Activated naive CD4-positive, alpha-beta T cell treated with anti-CD3 and anti-CD28 coated beads, Interleukin-2, amount 50 U/mL, for 24 hours (primary cell): ENCODE measurements at regions not wholly inside any gene's neighbourhood (a gene's known extent, or its start where the extent isn't known, plus 50 kb on each side); places are given as distances from the start of the nearest gene placed in this dataset.

Experiments used
- H3K27ac Mint-ChIP-seq: one replicate; pipeline ENCODE4 v1.8.0; 2021; ENCODE audit warnings: mild to moderate bottlenecking, mixed read lengths
- H3K27me3 Mint-ChIP-seq: one replicate; pipeline ENCODE4 v1.8.0; 2021; ENCODE audit warnings: mixed read lengths
- H3K36me3 Mint-ChIP-seq: one replicate; pipeline ENCODE4 v1.8.0; 2021; ENCODE audit warnings: mixed read lengths
- H3K4me1 Mint-ChIP-seq: one replicate; pipeline ENCODE4 v1.8.0; 2021; ENCODE audit warnings: mixed read lengths
- H3K4me3 Mint-ChIP-seq: one replicate; pipeline ENCODE4 v1.8.0; 2021; ENCODE audit warnings: mild to moderate bottlenecking, mixed read lengths
- H3K9me3 Mint-ChIP-seq: one replicate; pipeline ENCODE4 v1.8.0; 2021; ENCODE audit warnings: mixed read lengths

DNA sequence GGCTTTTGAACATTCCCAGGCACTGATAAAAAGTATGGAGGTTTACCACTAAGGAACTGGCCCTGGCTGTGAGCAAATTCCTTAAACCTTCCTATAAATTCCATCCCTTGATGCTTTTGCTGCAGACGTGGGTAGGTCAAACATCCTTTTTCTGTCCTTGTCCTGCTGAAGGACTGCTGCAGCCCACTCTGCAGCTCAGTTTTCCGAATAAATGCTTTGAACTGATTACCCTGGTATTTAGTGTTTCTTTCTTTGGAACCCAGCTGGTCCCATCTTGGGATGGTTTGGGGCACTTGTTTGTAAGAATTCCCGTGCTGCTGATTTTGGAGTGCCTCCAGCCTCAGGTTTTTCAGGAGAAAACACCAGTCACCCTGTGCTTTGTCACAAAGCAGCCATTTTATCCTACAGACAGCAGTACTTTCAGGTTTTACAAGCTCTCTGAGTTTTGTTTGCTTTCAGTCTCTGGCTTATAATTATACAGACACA, 815.9 kb downstream of the VGLL3 start:
- Mint-ChIP-seq H3K4me3 (no peak overlapping the region), H3K27me3 (no peaks in the 10 kb centered on the region), H3K4me1 (no peaks in the 10 kb centered on the region), H3K36me3 (no peaks in the 10 kb centered on the region), H3K9me3 (peaks cover 7% of the 10 kb centered on the region), H3K27ac (no peak overlapping the region)

DNA sequence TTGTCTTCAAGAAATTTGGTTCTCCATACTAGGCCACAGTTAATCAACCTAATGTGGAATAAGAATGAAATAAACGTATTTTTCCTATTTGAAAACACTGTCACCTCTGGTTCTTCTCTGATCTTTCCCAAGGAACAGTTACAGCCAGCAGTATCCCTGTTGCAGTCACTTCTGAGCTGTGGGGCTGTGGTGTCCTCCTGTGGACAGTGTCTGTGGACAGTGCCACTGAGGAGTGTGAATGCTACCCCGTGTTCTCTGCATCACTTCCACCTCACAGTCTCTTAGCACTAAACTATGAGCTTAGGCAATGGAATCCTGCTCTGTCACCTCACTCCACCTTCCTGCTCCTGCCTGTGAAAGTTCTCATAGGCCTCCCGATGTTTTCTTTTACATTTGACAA, 817.5 kb downstream of the VGLL3 start:
- no peak overlapping the region for H3K4me3 Mint-ChIP-seq
- H3K36me3 Mint-ChIP-seq, result no peaks in the 10 kb centered on the region
- no peaks in the 10 kb centered on the region for H3K4me1 Mint-ChIP-seq
- H3K9me3 Mint-ChIP-seq, result peaks cover 7% of the 10 kb centered on the region
- H3K27me3 Mint-ChIP-seq, result no peaks in the 10 kb centered on the region
- no peak overlapping the region for H3K27ac Mint-ChIP-seq

DNA sequence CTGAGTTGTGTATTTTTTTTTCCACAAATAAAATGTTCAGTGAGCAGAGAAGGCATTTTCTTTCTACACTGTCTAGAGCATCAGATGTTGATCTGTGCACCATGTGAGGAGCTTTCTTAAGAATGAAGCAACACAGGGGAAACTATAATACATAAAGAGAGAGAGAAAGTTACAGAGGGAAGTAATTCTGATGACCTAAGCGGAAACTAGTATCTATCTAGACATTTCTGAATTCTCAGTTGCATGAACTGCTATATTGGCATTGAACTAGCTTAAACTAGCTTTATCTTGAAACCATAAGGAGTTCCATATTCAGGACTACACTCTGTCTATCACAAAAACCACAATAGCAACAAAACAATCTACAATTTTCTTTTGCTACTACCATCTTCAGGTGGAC, 822.4 kb downstream of the VGLL3 start:
- Mint-ChIP-seq H3K4me1 (no peaks in the 10 kb centered on the region), H3K4me3 (no peak overlapping the region), H3K9me3 (peaks cover 3% of the 10 kb centered on the region), H3K27me3 (no peaks in the 10 kb centered on the region), H3K27ac (no peak overlapping the region), H3K36me3 (no peaks in the 10 kb centered on the region)

DNA sequence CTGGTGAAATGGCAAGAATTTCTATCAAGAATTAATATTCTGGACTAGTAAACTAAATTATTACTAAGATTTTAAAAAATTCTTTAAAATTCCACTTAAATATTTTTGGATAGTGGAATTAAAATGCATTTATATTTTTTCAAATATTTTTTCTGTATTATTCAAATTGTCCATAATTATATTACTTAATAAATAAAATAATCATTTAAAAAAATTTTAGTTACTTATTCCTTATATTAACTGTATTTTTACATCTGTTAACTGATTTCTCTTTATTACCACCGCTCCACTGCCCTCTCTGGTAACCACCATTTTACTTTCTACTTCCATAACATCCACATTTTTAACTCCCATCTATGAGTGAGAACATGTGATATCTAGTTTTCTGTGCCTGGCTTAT, 828.4 kb downstream of the VGLL3 start:
- H3K9me3 Mint-ChIP-seq, result peaks cover 3% of the 10 kb centered on the region
- H3K4me3 Mint-ChIP-seq, result no peak overlapping the region
- no peaks in the 10 kb centered on the region for H3K27me3 Mint-ChIP-seq
- H3K27ac Mint-ChIP-seq, result no peak overlapping the region
- H3K4me1 Mint-ChIP-seq, result no peaks in the 10 kb centered on the region
- H3K36me3 Mint-ChIP-seq, result no peaks in the 10 kb centered on the region

DNA sequence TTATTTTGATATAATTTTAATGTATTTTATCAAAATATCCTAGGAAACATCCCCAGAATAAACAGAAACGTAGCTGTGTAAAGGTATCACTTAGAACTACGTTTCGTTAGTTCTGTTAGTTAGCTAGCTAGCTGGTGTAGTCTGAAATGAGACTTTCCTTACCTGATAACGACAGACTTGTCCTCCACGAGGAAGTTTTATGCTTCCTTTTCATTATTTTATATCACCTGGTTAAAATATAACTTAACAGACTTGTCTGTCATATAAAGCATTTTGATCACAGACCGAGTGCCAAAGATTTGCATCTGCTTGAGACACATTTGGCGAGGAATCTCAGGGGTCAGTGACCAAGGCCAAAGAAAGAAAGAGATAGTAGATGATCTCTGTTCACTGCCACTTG, 829.5 kb downstream of the VGLL3 start:
- Mint-ChIP-seq H3K9me3 (peaks cover 3% of the 10 kb centered on the region), H3K4me3 (no peak overlapping the region), H3K27ac (no peak overlapping the region), H3K4me1 (no peaks in the 10 kb centered on the region), H3K36me3 (no peaks in the 10 kb centered on the region), H3K27me3 (no peaks in the 10 kb centered on the region)

DNA sequence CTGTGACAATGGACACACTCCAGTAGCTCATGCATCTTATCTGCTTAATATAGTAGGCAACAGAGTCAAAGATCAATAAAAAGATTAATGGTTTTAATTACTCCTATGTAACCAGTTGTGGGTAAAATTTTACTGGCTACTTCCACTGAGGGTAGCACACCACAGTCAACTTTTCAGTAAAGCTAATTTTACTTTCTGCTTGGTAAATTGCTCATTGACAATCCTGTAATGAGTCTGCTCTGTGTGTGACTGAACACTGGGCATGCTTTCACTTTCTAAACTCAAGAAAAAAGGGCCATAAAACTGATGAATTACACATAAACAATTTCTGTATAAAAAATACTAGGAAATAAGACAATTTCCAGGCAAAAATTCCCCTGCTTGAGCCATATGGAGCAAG, 838.3 kb downstream of the VGLL3 start:
- Mint-ChIP-seq H3K27ac (no peak overlapping the region), H3K4me3 (no peak overlapping the region), H3K36me3 (no peaks in the 10 kb centered on the region), H3K9me3 (peaks cover 8% of the 10 kb centered on the region), H3K27me3 (no peaks in the 10 kb centered on the region), H3K4me1 (no peaks in the 10 kb centered on the region)

DNA sequence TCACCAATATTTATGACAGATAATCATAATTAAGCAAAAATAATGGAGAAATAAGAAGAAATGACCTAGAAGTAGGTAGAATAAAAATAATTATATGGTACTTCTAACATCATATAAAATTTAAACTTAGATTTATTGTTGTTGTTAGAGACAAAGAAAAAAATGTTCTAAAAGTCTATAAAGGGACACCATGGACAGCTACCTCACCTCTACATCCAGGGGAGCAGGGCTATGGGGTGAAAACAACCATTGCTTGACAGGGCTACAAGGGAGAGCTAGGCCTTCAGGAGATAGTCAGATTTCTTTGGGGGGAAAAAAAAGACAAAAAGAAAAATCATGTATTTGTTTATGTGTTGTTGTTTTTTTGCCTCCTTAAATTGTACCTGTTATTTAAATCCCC, 841.9 kb downstream of the VGLL3 start:
- H3K9me3 Mint-ChIP-seq, result peaks cover 14% of the 10 kb centered on the region
- no peaks in the 10 kb centered on the region for H3K4me1 Mint-ChIP-seq
- H3K27ac Mint-ChIP-seq, result no peak overlapping the region
- H3K4me3 Mint-ChIP-seq, result no peak overlapping the region
- H3K36me3 Mint-ChIP-seq, result no peaks in the 10 kb centered on the region
- H3K27me3 Mint-ChIP-seq, result no peaks in the 10 kb centered on the region

DNA sequence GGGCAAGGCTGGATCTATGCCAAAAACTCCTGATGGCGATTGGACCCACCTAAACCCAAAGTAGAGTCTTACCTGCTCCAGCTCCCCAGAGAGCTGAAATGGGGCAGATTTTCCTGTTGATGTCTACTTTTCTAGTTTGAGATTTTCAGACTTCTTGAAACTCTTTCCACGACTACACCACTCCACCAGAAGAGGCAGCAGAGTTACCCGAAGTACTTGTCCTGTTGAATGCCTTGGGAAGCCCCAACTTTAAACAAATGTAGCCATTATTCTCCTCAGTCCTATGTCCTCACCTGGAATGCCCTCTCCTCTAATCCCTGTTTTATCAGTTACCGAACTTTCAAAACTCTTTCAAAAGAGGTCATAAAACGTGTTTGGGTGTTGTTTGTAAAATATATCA, 843.8 kb downstream of the VGLL3 start:
- no peaks in the 10 kb centered on the region for H3K27me3 Mint-ChIP-seq
- no peaks in the 10 kb centered on the region for H3K36me3 Mint-ChIP-seq
- H3K9me3 Mint-ChIP-seq, result peaks cover 18% of the 10 kb centered on the region
- no peaks in the 10 kb centered on the region for H3K4me1 Mint-ChIP-seq
- H3K4me3 Mint-ChIP-seq, result no peak overlapping the region
- no peak overlapping the region for H3K27ac Mint-ChIP-seq

DNA sequence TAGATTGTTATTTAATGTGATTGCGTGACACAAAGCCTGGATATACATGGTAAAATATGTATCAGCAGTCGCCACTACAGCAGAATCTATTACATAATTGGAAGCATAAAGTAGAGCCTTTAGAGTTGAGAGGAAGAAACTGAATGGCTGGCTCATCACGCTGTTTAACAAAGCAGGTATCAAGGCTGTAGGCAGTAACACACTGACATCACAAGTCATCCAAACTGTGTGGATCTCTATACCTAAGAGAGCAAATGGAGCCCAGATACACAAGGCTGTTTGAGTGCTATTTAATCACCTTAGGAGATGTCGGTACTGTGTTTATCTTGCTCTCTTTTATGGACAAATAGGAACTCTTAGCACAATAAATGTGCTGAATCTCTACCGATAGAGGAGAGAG, 864.4 kb downstream of the VGLL3 start:
- H3K4me1 Mint-ChIP-seq, result no peaks in the 10 kb centered on the region
- H3K9me3 Mint-ChIP-seq, result peaks cover 7% of the 10 kb centered on the region
- no peaks in the 10 kb centered on the region for H3K36me3 Mint-ChIP-seq
- H3K4me3 Mint-ChIP-seq, result no peak overlapping the region
- no peak overlapping the region for H3K27ac Mint-ChIP-seq
- H3K27me3 Mint-ChIP-seq, result no peaks in the 10 kb centered on the region
